HG03060 (cell line): ENCODE measurements at regions not wholly inside any gene's neighbourhood (a gene's known extent, or its start where the extent isn't known, plus 50 kb on each side); places are given as distances from the start of the nearest gene placed in this dataset.
A peak's percentile ranks its signal among the peaks of the same experiment; 100 is the strongest.

Experiments
- ATAC-seq: cut with Tn5 transposase; IDR thresholded peaks from one replicate; pipeline ENCODE4 v1.9.1; 2021; ENCODE audit warnings: low read depth, moderate number of reproducible peaks; ENCODE audit not compliant: unreplicated experiment

- no peak for ATAC-seq
Measured at GRCh38 chr11:32200136-32200847, 109.4 kb downstream of the RCN1 start.

- no peak for ATAC-seq
Measured at GRCh38 chr11:32204751-32205150, 113.9 kb downstream of the RCN1 start.

GRCh38 chr11:32210556-32210955, 119.7 kb downstream of the RCN1 start:
- ATAC-seq = no peak

- ATAC-seq = no peak
Measured at GRCh38 chr11:32213223-32213622, 122.3 kb downstream of the RCN1 start.

GRCh38 chr11:32215157-32215556, 124.3 kb downstream of the RCN1 start:
- no peak for ATAC-seq

- no peak for ATAC-seq
Measured at GRCh38 chr11:32216749-32217148, 125.9 kb downstream of the RCN1 start.

GRCh38 chr11:32219320-32219719, 128.4 kb downstream of the RCN1 start:
- no peak for ATAC-seq

GRCh38 chr11:32221476-32222032, 130.7 kb downstream of the RCN1 start:
- no peak for ATAC-seq

GRCh38 chr11:32224580-32224979, 133.7 kb downstream of the RCN1 start:
- ATAC-seq = no peak

GRCh38 chr11:32225571-32226285, 134.9 kb downstream of the RCN1 start:
- ATAC-seq = no peak

GRCh38 chr11:32226480-32226879, 135.6 kb downstream of the RCN1 start:
- ATAC-seq = no peak

- no peak for ATAC-seq
Measured at GRCh38 chr11:32229576-32230240, 138.8 kb downstream of the RCN1 start.

GRCh38 chr11:32231909-32232493, 141.1 kb downstream of the RCN1 start:
- ATAC-seq = peak; percentile 80

- ATAC-seq = no peak
Measured at GRCh38 chr11:32232516-32232915, 141.6 kb downstream of the RCN1 start.

- ATAC-seq = no peak
Measured at GRCh38 chr11:32233276-32233675, 142.4 kb downstream of the RCN1 start.

GRCh38 chr11:32233928-32234327, 143.1 kb downstream of the RCN1 start:
- no peak for ATAC-seq

- ATAC-seq = no peak
Measured at GRCh38 chr11:32244453-32244852, 153.6 kb downstream of the RCN1 start.

- no peak for ATAC-seq
Measured at GRCh38 chr11:32253706-32254105, 162.8 kb downstream of the RCN1 start.

GRCh38 chr11:32255841-32256240, 165.0 kb downstream of the RCN1 start:
- no peak for ATAC-seq

- no peak for ATAC-seq
Measured at GRCh38 chr11:32256466-32256865, 165.6 kb downstream of the RCN1 start.

- ATAC-seq = peak; percentile 83
Measured at GRCh38 chr11:32259641-32260081, 168.8 kb downstream of the RCN1 start.
